CD14-positive monocyte (primary cell): ENCODE measurements at regions not wholly inside any gene's neighbourhood (a gene's known extent, or its start where the extent isn't known, plus 50 kb on each side); places are given as distances from the start of the nearest gene placed in this dataset.

Source experiments
- DNase-seq, 3 donors: peaks; one replicate each; pipeline ENCODE4 v3.0.0-alpha.2; 2011 to 2022
- H2AFZ ChIP-seq: 2 replicates; pipeline ENCODE4 v1.6.0; 2012; ENCODE audit warnings: mild to moderate bottlenecking, low read depth, low read length, inconsistent platforms; ENCODE audit not compliant: insufficient read depth, poor library complexity, severe bottlenecking
- H3K27ac ChIP-seq, 2 donors: 1 replicate in 1 of 2; 2 replicates in 1 of 2; pipeline ENCODE4 v1.5.1; 2012 to 2013; ENCODE audit warnings: low read length in 2 of 2, control low read depth in 1 of 2, inconsistent platforms in 1 of 2, low read depth in 1 of 2, mild to moderate bottlenecking in 1 of 2
- H3K27me3 ChIP-seq, 2 donors: one replicate each; pipeline versions ENCODE4 v1.6.0 to v1.6.1; 2011 to 2013; ENCODE audit warnings: low read length in 2 of 2; ENCODE audit not compliant: control insufficient read depth in 2 of 2, insufficient read depth in 2 of 2
- H3K36me3 ChIP-seq, 2 donors: replicated peaks in 1 of 2; 1 replicate in 1 of 2; 2 replicates in 1 of 2; pipeline versions ENCODE4 v1.5.1 to v1.6.1; 2012 to 2013; ENCODE audit warnings: low read length in 2 of 2, control low read depth in 1 of 2, inconsistent platforms in 1 of 2, mild to moderate bottlenecking in 1 of 2; ENCODE audit not compliant: insufficient read depth in 2 of 2, control insufficient read depth in 1 of 2
- H3K4me1 ChIP-seq, 2 donors: 1 replicate in 1 of 2; 2 replicates in 1 of 2; pipeline versions ENCODE4 v1.5.1 to v1.6.1; 2012 to 2013; ENCODE audit warnings: low read length in 2 of 2, control low read depth in 1 of 2, inconsistent platforms in 1 of 2, mild to moderate bottlenecking in 1 of 2, moderate library complexity in 1 of 2; ENCODE audit not compliant: insufficient read depth in 2 of 2, control insufficient read depth in 1 of 2
- H3K4me2 ChIP-seq: replicated peaks from 2 replicates; pipeline ENCODE3; 2012; ENCODE audit warnings: low read length, moderate library complexity, mild to moderate bottlenecking; ENCODE audit not compliant: poor library complexity, severe bottlenecking; ENCODE audit errors: extremely low read depth
- H3K4me3 ChIP-seq, 3 experiments: fragments of 200-600 bp in 1 of 3; sonication (generic) in 1 of 3; replicated peaks in 1 of 3; 1 replicate in 2 of 3; 2 replicates in 1 of 3; pipeline ENCODE4 v1.5.1; 2011 to 2013; ENCODE audit warnings: low read length in 3 of 3, mild to moderate bottlenecking in 3 of 3, control low read depth in 2 of 3, low read depth in 2 of 3, inconsistent platforms in 1 of 3, moderate library complexity in 1 of 3
- H3K79me2 ChIP-seq: 2 replicates; pipeline ENCODE4 v1.6.0; 2012; ENCODE audit warnings: mild to moderate bottlenecking, control low read depth, inconsistent platforms, low read length, moderate library complexity; ENCODE audit not compliant: insufficient read depth
- H3K9ac ChIP-seq: 2 replicates; pipeline ENCODE4 v1.6.0; 2017; ENCODE audit warnings: low read length, mild to moderate bottlenecking; ENCODE audit not compliant: insufficient read depth, poor library complexity, severe bottlenecking
- H3K9me3 ChIP-seq, 2 donors: replicated peaks in 1 of 2; 1 replicate in 1 of 2; 2 replicates in 1 of 2; pipeline versions ENCODE4 v1.5.1 to v1.6.1; 2012 to 2013; ENCODE audit warnings: low read length in 2 of 2, control low read depth in 1 of 2; ENCODE audit not compliant: control insufficient read depth in 1 of 2, insufficient read depth in 1 of 2
- H4K20me1 ChIP-seq: 2 replicates; pipeline ENCODE4 v1.6.0; 2012; ENCODE audit warnings: mild to moderate bottlenecking, low read length, control low read depth, moderate library complexity; ENCODE audit not compliant: insufficient read depth
- H3K27ac Mint-ChIP-seq, 7 donors: one replicate each; pipeline ENCODE4 v1.8.0; 2020; ENCODE audit warnings: mild to moderate bottlenecking in 7 of 7, mixed read lengths in 7 of 7, moderate library complexity in 6 of 7, inconsistent platforms in 2 of 7
- H3K27me3 Mint-ChIP-seq, 3 donors: one replicate each; pipeline ENCODE4 v1.8.0; 2021 to 2022; ENCODE audit warnings: low read depth in 3 of 3, mild to moderate bottlenecking in 3 of 3, mixed read lengths in 3 of 3, moderate library complexity in 3 of 3, inconsistent platforms in 1 of 3
- H3K36me3 Mint-ChIP-seq, 2 donors: one replicate each; pipeline ENCODE4 v1.8.0; 2020; ENCODE audit warnings: mixed read lengths in 2 of 2, inconsistent platforms in 1 of 2, mild to moderate bottlenecking in 1 of 2
- H3K4me1 Mint-ChIP-seq: one replicate; pipeline ENCODE4 v1.8.0; 2020; ENCODE audit warnings: mild to moderate bottlenecking, mixed read lengths
- H3K4me3 Mint-ChIP-seq, 2 donors: one replicate each; pipeline ENCODE4 v1.8.0; 2020; ENCODE audit warnings: mild to moderate bottlenecking in 2 of 2, mixed read lengths in 2 of 2, moderate library complexity in 1 of 2
- H3K9me3 Mint-ChIP-seq, 7 donors: one replicate each; pipeline ENCODE4 v1.8.0; 2020 to 2022; ENCODE audit warnings: mixed read lengths in 7 of 7, mild to moderate bottlenecking in 6 of 7, moderate library complexity in 6 of 7, inconsistent platforms in 2 of 7
- CTCF ChIP-seq: fragments of 200-600 bp; IDR thresholded peaks from one replicate; pipeline ENCODE4 v1.8.0; 2022; ENCODE audit warnings: antibody characterized with exemption, mild to moderate bottlenecking
- WGBS: methylation state at CpG from one replicate; pipeline ENCODE4 v1.1.5; 2013; ENCODE audit warnings: missing lambda C conversion rate; ENCODE audit not compliant: insufficient coverage; 5-methylcytosine and 5-hydroxymethylcytosine counted together
- intact Hi-C, 2 donors: fragments of 100-400 bp; cut with micrococcal nuclease; formaldehyde crosslinking; loops; one replicate each; pipeline versions ENCODE4 v1.15.0 to v1.15.1; 2023

- no peaks in the 10 kb centered on the region for H3K79me2 ChIP-seq
- H2AFZ ChIP-seq = no peak overlapping the region
- Mint-ChIP-seq H3K27ac (no peak overlapping the region), H3K36me3 (no peaks in the 10 kb centered on the region), H3K9me3 (peaks cover 0 to 2% (median 0%) of the 10 kb centered on the region in 7 donors), H3K4me1 (no peaks in the 10 kb centered on the region), H3K4me3 (no peak overlapping the region), H3K27me3 (peaks cover 0 to 3% (median 0%) of the 10 kb centered on the region in 3 donors)
- no peaks in the 10 kb centered on the region for H3K9me3 ChIP-seq
- no peak overlapping the region for H3K4me3 ChIP-seq
- H3K9ac ChIP-seq = no peak overlapping the region
- H3K27ac ChIP-seq = no peak overlapping the region
- no peak overlapping the region for H3K4me2 ChIP-seq
- intact Hi-C loops = no loop called here
- no peaks in the 10 kb centered on the region for H4K20me1 ChIP-seq
- no CpG with 5 or more reads among the region's 5 CpGs for WGBS
- DNase-seq = no peak
- H3K27me3 ChIP-seq = no peaks in the 10 kb centered on the region
- no peaks in the 10 kb centered on the region for H3K4me1 ChIP-seq
- H3K36me3 ChIP-seq = no peaks in the 10 kb centered on the region
- no peak for TF ChIP-seq CTCF
These were observed 156.0 kb upstream of the BCOR start for GRCh38 chrX:40253771-40254170.

GRCh38 chrX:40249582-40249981 is 151.8 kb upstream of the BCOR start:
- Histone ChIP-seq H4K20me1 (no peaks in the 10 kb centered on the region), H3K4me2 (no peak overlapping the region), H2AFZ (no peak overlapping the region), H3K9me3 (no peaks in the 10 kb centered on the region), H3K36me3 (no peaks in the 10 kb centered on the region), H3K79me2 (no peaks in the 10 kb centered on the region), H3K27me3 (no peaks in the 10 kb centered on the region), H3K27ac (no peak overlapping the region), H3K4me3 (no peak overlapping the region), H3K9ac (no peak overlapping the region), H3K4me1 (no peaks in the 10 kb centered on the region)
- peaks cover 8% of the 10 kb centered on the region for H3K4me1 Mint-ChIP-seq
- no peak for DNase-seq
- intact Hi-C loops = no loop called here
- no CpG with 5 or more reads among the region's 5 CpGs for WGBS
- TF ChIP-seq CTCF = no peak
- no peak overlapping the region for H3K4me3 Mint-ChIP-seq
- no peaks in the 10 kb centered on the region for H3K36me3 Mint-ChIP-seq
- peaks cover 0 to 1% (median 0%) of the 10 kb centered on the region in 7 donors for H3K9me3 Mint-ChIP-seq
- peak overlapping the region in 1 of 7 donors; percentile 2 for H3K27ac Mint-ChIP-seq
- H3K27me3 Mint-ChIP-seq = peaks cover 0 to 11% (median 3%) of the 10 kb centered on the region in 3 donors
